ENCODE measurements at regions not wholly inside any gene's neighbourhood (a gene's known extent, or its start where the extent isn't known, plus 50 kb on each side); places are given as distances from the start of the nearest gene placed in this dataset.

DNA sequence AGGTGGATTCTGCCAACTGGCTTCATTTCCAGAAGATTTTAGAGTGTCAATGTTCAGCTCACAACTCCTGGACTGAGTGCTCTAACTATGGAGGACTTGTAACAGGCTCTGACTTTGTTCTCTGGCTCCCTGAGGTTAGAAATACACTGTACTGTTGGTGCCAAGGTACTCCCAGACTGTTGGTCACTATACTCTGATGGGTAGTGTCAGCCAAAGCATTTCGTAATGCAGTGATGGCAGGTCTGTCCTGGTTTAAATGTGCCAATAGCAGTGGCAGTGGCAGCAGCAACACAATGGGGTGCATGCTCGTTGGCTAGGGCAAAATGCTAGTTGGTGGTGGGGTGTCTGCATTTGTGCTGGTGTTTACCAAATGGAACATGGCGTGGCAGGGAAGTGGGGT, 472.2 kb downstream of the TDRD3 start:
- ATAC-seq = no peak
- intact Hi-C loops (cut with micrococcal nuclease; ENCODE audit: unreplicated experiment) (no loop called here), in situ Hi-C loops (cut with MboI) (no loop called here)
- Histone ChIP-seq H3K9me3 (replicated peaks; ENCODE audit: control insufficient read depth, insufficient read depth, low read length) (no peaks in the 10 kb centered on the region), H3K4me3 (no peak overlapping the region), H3K9ac (ENCODE audit: control insufficient read depth, insufficient read depth, low read length) (no peak overlapping the region), H4K20me1 (ENCODE audit: control insufficient read depth, insufficient read depth) (no peaks in the 10 kb centered on the region), H3K79me2 (ENCODE audit: control insufficient read depth, insufficient read depth, low read length) (no peaks in the 10 kb centered on the region), H3K27ac (ENCODE audit: control insufficient read depth, insufficient read depth) (no peak overlapping the region), H2AFZ (ENCODE audit: control insufficient read depth, low read depth, low read length) (no peak overlapping the region), H3K36me3 (ENCODE audit: control insufficient read depth in 2 of 2, insufficient read depth in 2 of 2, low read length in 1 of 2) (no peaks in the 10 kb centered on the region), H3K27me3 (replicated peaks in 1 of 2; ENCODE audit: control insufficient read depth in 2 of 2, insufficient read depth in 2 of 2, low read length in 1 of 2) (no peaks in the 10 kb centered on the region), H3K4me2 (ENCODE audit: control insufficient read depth, insufficient read depth) (no peak overlapping the region), H3K4me1 (ENCODE audit: control insufficient read depth, insufficient read depth, low read length) (no peaks in the 10 kb centered on the region)
- CTCF ChIA-PET = no interaction called here
- POLR2A ChIA-PET = no interaction called here
- BruUV-seq (replicated peaks) = no TSS peak
- DNase-seq (ENCODE audit: low read depth, low spot score) = no peak
- RAD21 ChIA-PET (ENCODE audit: unreplicated experiment) = no interaction called here
- 2% methylated on average over 3 of the region's 3 CpGs for WGBS (ENCODE audit: insufficient coverage, insufficient replicate concordance, low lambda C conversion rate, missing lambda C conversion rate)
- no peak for FAIRE-seq
- TF ChIP-seq, protein P1, sequence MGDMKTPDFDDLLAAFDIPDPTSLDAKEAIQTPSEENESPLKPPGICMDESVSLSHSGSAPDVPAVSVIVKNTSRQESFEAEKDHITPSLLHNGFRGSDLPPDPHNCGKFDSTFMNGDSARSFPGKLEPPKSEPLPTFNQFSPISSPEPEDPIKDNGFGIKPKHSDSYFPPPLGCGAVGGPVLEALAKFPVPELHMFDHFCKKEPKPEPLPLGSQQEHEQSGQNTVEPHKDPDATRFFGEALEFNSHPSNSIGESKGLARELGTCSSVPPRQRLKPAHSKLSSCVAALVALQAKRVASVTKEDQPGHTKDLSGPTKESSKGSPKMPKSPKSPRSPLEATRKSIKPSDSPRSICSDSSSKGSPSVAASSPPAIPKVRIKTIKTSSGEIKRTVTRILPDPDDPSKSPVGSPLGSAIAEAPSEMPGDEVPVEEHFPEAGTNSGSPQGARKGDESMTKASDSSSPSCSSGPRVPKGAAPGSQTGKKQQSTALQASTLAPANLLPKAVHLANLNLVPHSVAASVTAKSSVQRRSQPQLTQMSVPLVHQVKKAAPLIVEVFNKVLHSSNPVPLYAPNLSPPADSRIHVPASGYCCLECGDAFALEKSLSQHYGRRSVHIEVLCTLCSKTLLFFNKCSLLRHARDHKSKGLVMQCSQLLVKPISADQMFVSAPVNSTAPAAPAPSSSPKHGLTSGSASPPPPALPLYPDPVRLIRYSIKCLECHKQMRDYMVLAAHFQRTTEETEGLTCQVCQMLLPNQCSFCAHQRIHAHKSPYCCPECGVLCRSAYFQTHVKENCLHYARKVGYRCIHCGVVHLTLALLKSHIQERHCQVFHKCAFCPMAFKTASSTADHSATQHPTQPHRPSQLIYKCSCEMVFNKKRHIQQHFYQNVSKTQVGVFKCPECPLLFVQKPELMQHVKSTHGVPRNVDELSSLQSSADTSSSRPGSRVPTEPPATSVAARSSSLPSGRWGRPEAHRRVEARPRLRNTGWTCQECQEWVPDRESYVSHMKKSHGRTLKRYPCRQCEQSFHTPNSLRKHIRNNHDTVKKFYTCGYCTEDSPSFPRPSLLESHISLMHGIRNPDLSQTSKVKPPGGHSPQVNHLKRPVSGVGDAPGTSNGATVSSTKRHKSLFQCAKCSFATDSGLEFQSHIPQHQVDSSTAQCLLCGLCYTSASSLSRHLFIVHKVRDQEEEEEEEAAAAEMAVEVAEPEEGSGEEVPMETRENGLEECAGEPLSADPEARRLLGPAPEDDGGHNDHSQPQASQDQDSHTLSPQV (IDR thresholded peaks at IDR 0.05) = no peak
- SMC1A ChIA-PET (ENCODE audit: uncharacterized antibody, unreplicated experiment) = no interaction called here

DNA sequence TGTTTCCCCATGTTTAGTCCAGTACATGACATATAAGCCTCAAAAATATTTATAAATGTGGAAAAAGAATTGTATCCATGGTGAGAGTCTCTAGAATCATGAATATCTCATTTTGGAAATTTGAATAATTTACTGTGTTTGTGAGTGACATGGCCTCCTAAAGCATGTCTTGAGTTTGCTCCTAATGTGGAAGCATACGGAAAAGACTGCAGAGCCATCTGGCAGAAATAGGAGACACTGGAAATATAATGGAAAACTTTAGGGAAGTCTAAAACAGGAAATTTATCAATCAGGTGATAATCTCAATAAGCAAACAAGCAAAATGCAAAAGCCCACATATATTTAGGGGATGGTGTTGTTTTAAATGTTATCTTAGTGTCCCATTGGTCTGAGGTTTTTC, 465.0 kb downstream of the TDRD3 start:
- no TSS peak for BruUV-seq (replicated peaks)
- Histone ChIP-seq H3K27ac (ENCODE audit: control insufficient read depth, insufficient read depth) (no peak overlapping the region), H3K4me3 (no peak overlapping the region), H3K36me3 (ENCODE audit: control insufficient read depth in 2 of 2, insufficient read depth in 2 of 2, low read length in 1 of 2) (no peaks in the 10 kb centered on the region), H3K79me2 (ENCODE audit: control insufficient read depth, insufficient read depth, low read length) (no peaks in the 10 kb centered on the region), H3K27me3 (replicated peaks in 1 of 2; ENCODE audit: control insufficient read depth in 2 of 2, insufficient read depth in 2 of 2, low read length in 1 of 2) (no peaks in the 10 kb centered on the region), H3K9me3 (replicated peaks; ENCODE audit: control insufficient read depth, insufficient read depth, low read length) (no peaks in the 10 kb centered on the region), H3K4me2 (ENCODE audit: control insufficient read depth, insufficient read depth) (no peak overlapping the region), H3K4me1 (ENCODE audit: control insufficient read depth, insufficient read depth, low read length) (no peaks in the 10 kb centered on the region), H4K20me1 (ENCODE audit: control insufficient read depth, insufficient read depth) (no peaks in the 10 kb centered on the region), H3K9ac (ENCODE audit: control insufficient read depth, insufficient read depth, low read length) (no peak overlapping the region), H2AFZ (ENCODE audit: control insufficient read depth, low read depth, low read length) (no peak overlapping the region)
- ChIA-PET RAD21 (ENCODE audit: unreplicated experiment) (no interaction called here), SMC1A (ENCODE audit: uncharacterized antibody, unreplicated experiment) (no interaction called here), CTCF (no interaction called here), POLR2A (no interaction called here)
- DNase-seq (ENCODE audit: low read depth, low spot score) = no peak
- intact Hi-C loops (cut with micrococcal nuclease; ENCODE audit: unreplicated experiment) (loop anchor here (2.0 kb wide), 1 partner anchor 19 kb away; no protein-coding TSS in a partner anchor), in situ Hi-C loops (cut with MboI) (no loop called here)
- FAIRE-seq = no peak
- 76% methylated on average over 1 of the region's 1 CpG for WGBS (ENCODE audit: insufficient coverage, insufficient replicate concordance, low lambda C conversion rate, missing lambda C conversion rate)
- ATAC-seq = no peak
- TF ChIP-seq RELA (IDR thresholded peaks at IDR 0.05; ENCODE audit: borderline replicate concordance, partially characterized antibody) = no peak
- TF ChIP-seq POLR2AphosphoS2 (IDR thresholded peaks at IDR 0.05; ENCODE audit: low read depth, low read length) = no peak
- TF ChIP-seq, protein P2, sequence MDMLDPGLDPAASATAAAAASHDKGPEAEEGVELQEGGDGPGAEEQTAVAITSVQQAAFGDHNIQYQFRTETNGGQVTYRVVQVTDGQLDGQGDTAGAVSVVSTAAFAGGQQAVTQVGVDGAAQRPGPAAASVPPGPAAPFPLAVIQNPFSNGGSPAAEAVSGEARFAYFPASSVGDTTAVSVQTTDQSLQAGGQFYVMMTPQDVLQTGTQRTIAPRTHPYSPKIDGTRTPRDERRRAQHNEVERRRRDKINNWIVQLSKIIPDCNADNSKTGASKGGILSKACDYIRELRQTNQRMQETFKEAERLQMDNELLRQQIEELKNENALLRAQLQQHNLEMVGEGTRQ (IDR thresholded peaks at IDR 0.05; ENCODE audit: borderline replicate concordance, low read depth, low read length) = no peak
- TF ChIP-seq, protein P3, sequence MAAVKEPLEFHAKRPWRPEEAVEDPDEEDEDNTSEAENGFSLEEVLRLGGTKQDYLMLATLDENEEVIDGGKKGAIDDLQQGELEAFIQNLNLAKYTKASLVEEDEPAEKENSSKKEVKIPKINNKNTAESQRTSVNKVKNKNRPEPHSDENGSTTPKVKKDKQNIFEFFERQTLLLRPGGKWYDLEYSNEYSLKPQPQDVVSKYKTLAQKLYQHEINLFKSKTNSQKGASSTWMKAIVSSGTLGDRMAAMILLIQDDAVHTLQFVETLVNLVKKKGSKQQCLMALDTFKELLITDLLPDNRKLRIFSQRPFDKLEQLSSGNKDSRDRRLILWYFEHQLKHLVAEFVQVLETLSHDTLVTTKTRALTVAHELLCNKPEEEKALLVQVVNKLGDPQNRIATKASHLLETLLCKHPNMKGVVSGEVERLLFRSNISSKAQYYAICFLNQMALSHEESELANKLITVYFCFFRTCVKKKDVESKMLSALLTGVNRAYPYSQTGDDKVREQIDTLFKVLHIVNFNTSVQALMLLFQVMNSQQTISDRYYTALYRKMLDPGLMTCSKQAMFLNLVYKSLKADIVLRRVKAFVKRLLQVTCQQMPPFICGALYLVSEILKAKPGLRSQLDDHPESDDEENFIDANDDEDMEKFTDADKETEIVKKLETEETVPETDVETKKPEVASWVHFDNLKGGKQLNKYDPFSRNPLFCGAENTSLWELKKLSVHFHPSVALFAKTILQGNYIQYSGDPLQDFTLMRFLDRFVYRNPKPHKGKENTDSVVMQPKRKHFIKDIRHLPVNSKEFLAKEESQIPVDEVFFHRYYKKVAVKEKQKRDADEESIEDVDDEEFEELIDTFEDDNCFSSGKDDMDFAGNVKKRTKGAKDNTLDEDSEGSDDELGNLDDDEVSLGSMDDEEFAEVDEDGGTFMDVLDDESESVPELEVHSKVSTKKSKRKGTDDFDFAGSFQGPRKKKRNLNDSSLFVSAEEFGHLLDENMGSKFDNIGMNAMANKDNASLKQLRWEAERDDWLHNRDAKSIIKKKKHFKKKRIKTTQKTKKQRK (IDR thresholded peaks at IDR 0.05; ENCODE audit: low read depth, low read length) = no peak
- TF ChIP-seq KLF5 (IDR thresholded peaks at IDR 0.05; ENCODE audit: partially characterized antibody) = no peak

Data from GM12878 (cell line).